ENCODE measurements at regions not wholly inside any gene's neighbourhood (a gene's known extent, or its start where the extent isn't known, plus 50 kb on each side); places are given as distances from the start of the nearest gene placed in this dataset.

DNA sequence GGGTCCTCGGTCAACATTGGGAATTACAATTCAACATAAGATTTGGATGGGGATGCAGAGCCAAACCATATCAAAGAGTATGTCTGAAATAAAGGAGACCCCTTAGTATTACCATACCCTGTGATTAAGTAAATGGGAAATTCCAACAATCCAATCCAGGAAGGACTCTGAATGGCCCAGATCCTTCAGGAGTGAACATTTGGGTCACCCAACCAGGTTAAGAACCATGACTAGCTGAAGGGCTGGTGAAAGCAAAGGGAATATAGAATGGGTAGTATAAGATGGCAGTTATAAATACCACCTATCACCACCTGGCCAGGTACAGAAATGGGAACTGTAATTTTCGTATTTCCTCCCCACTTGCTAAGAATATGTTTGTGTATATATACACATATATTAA lies 114.4 kb upstream of the CCDC196 start:
- H3K4me1 Mint-ChIP-seq (ENCODE audit: low read depth), result no peaks in the 10 kb centered on the region
- H3K27ac Mint-ChIP-seq (ENCODE audit: unreplicated experiment), result no peak overlapping the region
- no peak for DNase-seq (ENCODE audit: low spot score)
- H3K9me3 Mint-ChIP-seq (ENCODE audit: low read depth), result no peaks in the 10 kb centered on the region
- TF ChIP-seq, protein P1, sequence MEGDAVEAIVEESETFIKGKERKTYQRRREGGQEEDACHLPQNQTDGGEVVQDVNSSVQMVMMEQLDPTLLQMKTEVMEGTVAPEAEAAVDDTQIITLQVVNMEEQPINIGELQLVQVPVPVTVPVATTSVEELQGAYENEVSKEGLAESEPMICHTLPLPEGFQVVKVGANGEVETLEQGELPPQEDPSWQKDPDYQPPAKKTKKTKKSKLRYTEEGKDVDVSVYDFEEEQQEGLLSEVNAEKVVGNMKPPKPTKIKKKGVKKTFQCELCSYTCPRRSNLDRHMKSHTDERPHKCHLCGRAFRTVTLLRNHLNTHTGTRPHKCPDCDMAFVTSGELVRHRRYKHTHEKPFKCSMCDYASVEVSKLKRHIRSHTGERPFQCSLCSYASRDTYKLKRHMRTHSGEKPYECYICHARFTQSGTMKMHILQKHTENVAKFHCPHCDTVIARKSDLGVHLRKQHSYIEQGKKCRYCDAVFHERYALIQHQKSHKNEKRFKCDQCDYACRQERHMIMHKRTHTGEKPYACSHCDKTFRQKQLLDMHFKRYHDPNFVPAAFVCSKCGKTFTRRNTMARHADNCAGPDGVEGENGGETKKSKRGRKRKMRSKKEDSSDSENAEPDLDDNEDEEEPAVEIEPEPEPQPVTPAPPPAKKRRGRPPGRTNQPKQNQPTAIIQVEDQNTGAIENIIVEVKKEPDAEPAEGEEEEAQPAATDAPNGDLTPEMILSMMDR (IDR thresholded peaks at IDR 0.05), result no peak
- peaks cover 1% of the 10 kb centered on the region for H3K27me3 Mint-ChIP-seq (ENCODE audit: low read depth)
- H3K36me3 Mint-ChIP-seq (ENCODE audit: low read depth), result no peaks in the 10 kb centered on the region
- H3K4me3 Mint-ChIP-seq (ENCODE audit: unreplicated experiment), result no peak overlapping the region

DNA sequence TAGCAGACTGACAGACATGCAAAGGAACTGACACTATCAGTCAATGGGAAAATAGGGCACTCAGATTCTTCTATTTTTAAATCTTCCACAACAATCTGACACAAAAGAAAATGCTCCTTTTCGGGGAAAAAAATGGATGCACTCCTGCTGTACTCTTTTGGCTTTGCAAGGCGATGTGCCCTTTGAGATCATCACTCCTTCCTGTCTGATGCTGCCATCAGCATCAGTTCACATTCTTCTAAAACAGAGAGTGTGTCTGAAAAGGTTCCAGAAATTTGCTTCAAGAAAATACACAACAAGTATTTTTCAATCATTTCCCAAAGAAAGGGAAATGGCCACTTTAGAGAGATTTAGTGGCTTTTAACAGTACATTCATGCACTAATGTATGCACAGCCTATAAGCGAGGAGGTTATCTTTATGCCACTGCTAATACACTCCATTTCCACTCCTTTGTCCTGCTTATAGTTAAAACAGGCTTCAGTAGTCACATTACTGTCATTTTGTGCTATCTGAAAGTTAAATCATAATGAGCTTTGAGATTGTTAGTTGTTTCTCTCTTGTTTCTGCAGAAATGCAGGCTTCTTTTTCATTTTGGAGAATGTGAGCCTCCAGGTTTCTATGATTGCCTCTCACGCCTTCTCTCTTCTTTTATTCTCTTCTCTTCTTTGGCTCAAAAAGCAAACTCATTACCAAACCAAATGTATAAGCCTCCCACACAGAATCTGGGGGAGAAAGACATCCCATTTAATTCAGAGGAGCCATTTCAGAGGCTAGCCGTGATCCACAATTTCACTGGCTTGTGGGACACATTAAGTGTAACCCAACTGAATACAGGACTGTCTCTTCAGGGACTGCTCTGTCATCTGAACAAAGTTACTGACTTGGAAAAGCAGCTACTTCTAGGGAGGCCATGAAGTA lies 110.9 kb upstream of the CCDC196 start:
- peaks cover 1% of the 10 kb centered on the region for H3K27me3 Mint-ChIP-seq (ENCODE audit: low read depth)

GRCh38 chr14:66377574-66377973 lies 108.6 kb upstream of the CCDC196 start:
- peaks cover 1% of the 10 kb centered on the region for H3K27me3 Mint-ChIP-seq (ENCODE audit: low read depth)
- H3K4me3 Mint-ChIP-seq (ENCODE audit: unreplicated experiment), result no peak overlapping the region
- TF ChIP-seq, protein P1 (IDR thresholded peaks at IDR 0.05), result no peak
- DNase-seq (ENCODE audit: low spot score), result no peak
- no peaks in the 10 kb centered on the region for H3K36me3 Mint-ChIP-seq (ENCODE audit: low read depth)
- H3K9me3 Mint-ChIP-seq (ENCODE audit: low read depth), result no peaks in the 10 kb centered on the region
- H3K4me1 Mint-ChIP-seq (ENCODE audit: low read depth), result no peaks in the 10 kb centered on the region
- no peak overlapping the region for H3K27ac Mint-ChIP-seq (ENCODE audit: unreplicated experiment)

More for the DNA sequence above, 110.9 kb upstream of the CCDC196 start:
- H3K36me3 Mint-ChIP-seq (ENCODE audit: low read depth), result no peaks in the 10 kb centered on the region
- H3K4me3 Mint-ChIP-seq (ENCODE audit: unreplicated experiment), result no peak overlapping the region
- no peak overlapping the region for H3K27ac Mint-ChIP-seq (ENCODE audit: unreplicated experiment)
- H3K4me1 Mint-ChIP-seq (ENCODE audit: low read depth), result no peaks in the 10 kb centered on the region
- DNase-seq (ENCODE audit: low spot score), result no peak
- TF ChIP-seq, protein P1 (IDR thresholded peaks at IDR 0.05), result no peak
- no peaks in the 10 kb centered on the region for H3K9me3 Mint-ChIP-seq (ENCODE audit: low read depth)

DNA sequence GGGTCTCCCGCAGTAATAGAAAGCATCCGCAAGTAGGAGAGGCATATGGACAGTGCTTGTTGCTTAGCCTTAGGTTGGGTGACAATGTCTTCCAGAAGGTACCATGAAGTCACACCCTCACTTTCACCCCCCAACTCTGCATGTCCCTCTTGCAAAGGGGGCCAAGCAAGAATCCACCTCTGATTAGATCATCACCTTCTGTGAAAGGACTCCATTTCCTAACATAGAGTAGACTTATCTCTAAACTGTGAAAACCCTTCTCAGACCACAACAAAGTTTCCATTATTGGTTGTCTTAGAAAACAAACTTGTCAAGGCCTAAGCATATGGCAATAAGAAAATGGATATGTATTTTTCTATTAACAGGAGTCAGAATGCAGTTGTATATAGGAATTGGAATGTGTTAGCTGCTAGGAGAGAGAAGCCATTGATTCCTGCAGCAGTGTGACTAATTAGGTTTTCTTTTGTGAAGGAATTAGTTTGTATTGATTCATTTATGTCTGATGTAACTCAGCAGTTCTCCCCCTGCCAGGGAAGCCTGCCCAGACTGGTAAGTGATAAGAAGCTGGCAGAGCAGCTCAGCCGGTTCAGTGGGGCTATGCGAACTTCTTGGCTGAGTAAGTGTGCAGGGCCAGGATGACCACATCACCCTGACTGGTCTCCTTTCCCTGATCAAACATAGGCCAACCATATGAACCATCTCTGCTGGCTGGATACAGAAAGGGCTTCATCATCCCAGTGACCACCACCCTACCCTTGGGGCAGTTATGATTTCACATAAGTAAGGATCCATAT lies 107.3 kb upstream of the CCDC196 start:
- H3K27me3 Mint-ChIP-seq (ENCODE audit: low read depth), result peaks cover 1% of the 10 kb centered on the region
- H3K36me3 Mint-ChIP-seq (ENCODE audit: low read depth), result no peaks in the 10 kb centered on the region
- H3K9me3 Mint-ChIP-seq (ENCODE audit: low read depth), result no peaks in the 10 kb centered on the region
- no peak overlapping the region for H3K27ac Mint-ChIP-seq (ENCODE audit: unreplicated experiment)
- TF ChIP-seq, protein P1 (IDR thresholded peaks at IDR 0.05), result no peak
- peaks cover 5% of the 10 kb centered on the region for H3K4me1 Mint-ChIP-seq (ENCODE audit: low read depth)
- no peak overlapping the region for H3K4me3 Mint-ChIP-seq (ENCODE audit: unreplicated experiment)
- DNase-seq (ENCODE audit: low spot score), result no peak

DNA sequence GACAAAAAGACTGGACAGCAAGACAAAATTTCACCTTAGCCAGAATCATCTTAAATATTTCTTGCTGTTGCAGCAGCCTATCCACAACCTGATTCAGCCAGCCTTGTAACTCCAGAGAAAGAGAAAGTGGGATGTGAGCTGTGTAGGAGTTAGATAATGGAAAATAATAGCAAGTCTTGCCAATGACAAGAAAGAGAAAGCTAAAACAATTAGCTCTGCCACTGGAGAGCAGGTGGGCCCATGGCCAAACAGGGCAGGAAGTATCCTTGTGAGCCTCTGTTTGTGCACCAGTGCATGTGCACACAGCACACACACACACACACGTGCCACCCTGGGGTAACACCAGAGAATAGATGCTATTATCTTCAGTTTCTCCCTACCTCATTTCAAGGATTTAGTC lies 106.0 kb upstream of the CCDC196 start:
- no peak for DNase-seq (ENCODE audit: low spot score)
- no peaks in the 10 kb centered on the region for H3K27me3 Mint-ChIP-seq (ENCODE audit: low read depth)
- H3K9me3 Mint-ChIP-seq (ENCODE audit: low read depth), result no peaks in the 10 kb centered on the region
- H3K4me1 Mint-ChIP-seq (ENCODE audit: low read depth), result peaks cover 5% of the 10 kb centered on the region
- H3K36me3 Mint-ChIP-seq (ENCODE audit: low read depth), result no peaks in the 10 kb centered on the region
- TF ChIP-seq, protein P1 (IDR thresholded peaks at IDR 0.05), result no peak
- no peak overlapping the region for H3K27ac Mint-ChIP-seq (ENCODE audit: unreplicated experiment)
- H3K4me3 Mint-ChIP-seq (ENCODE audit: unreplicated experiment), result no peak overlapping the region

All from chondrocyte (in vitro differentiated cells).